ENCODE measurements at regions not wholly inside any gene's neighbourhood (a gene's known extent, or its start where the extent isn't known, plus 50 kb on each side); places are given as distances from the start of the nearest gene placed in this dataset.

DNA sequence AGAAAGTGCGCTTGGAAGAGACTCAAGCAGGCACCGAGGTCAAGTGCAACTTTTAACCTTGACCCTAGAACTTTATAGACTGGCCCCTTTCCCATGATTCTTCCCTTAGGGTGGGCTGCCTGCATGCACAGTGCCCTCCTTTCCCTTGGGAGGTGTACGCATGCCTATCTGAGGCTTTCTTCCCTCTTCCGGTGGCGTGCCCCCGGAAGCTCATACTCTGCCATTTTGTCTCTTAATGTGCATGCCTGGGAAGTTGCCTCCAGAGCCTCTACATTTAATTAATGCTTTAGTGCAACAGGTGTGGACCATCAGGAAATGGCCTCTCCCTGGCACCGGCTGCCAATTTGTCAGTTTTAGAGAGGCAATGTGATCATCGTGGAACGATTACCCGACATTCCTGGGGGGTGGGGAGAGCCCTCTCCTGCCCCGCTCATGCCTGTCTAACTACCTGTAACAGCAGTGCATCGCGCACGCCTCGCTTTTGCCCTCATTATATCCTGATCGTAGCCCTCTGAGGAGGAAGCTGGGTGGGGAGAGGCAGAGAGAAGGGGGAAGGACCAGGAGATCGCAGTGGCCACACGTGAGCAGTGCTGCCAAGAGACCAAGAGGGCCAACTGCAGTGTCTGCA lies 194.8 kb downstream of the TFCP2L1 start:
- H3K79me2 ChIP-seq (ENCODE audit: insufficient read depth, low read length) = no peaks in the 10 kb centered on the region
- 58% methylated on average over 18 of the region's 18 CpGs for WGBS (ENCODE audit: low lambda C conversion rate)
- H3K9ac ChIP-seq (ENCODE audit: insufficient read depth, low read depth, low read length) = no peak overlapping the region
- no TSS peak for BruUV-seq (replicated peaks)
- TF ChIP-seq ZNF878 (CRISPR knock-in tag; IDR thresholded peaks at IDR 0.05) (no peak), SRSF4 (IDR thresholded peaks at IDR 0.05; ENCODE audit: low read depth, low read length, poor library complexity, severe bottlenecking) (no peak), TFDP2 (CRISPR knock-in tag; IDR thresholded peaks at IDR 0.05) (no peak), POGZ (CRISPR knock-in tag; IDR thresholded peaks at IDR 0.05) (no peak)
- TF ChIP-seq, protein P1, sequence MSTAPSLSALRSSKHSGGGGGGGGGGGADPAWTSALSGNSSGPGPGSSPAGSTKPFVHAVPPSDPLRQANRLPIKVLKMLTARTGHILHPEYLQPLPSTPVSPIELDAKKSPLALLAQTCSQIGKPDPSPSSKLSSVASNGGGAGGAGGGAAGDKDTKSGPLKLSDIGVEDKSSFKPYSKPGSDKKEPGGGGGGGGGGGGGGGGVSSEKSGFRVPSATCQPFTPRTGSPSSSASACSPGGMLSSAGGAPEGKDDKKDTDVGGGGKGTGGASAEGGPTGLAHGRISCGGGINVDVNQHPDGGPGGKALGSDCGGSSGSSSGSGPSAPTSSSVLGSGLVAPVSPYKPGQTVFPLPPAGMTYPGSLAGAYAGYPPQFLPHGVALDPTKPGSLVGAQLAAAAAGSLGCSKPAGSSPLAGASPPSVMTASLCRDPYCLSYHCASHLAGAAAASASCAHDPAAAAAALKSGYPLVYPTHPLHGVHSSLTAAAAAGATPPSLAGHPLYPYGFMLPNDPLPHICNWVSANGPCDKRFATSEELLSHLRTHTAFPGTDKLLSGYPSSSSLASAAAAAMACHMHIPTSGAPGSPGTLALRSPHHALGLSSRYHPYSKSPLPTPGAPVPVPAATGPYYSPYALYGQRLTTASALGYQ (CRISPR knock-in tag; IDR thresholded peaks at IDR 0.05) = no peak
- no peaks in the 10 kb centered on the region; the same call in 1 of the 2 replicates for H3K9me3 ChIP-seq (ENCODE audit: low read length)
- CTCF ChIA-PET (ENCODE audit: low intra/inter-chr PET ratio, low total read pairs) = no interaction called here
- in situ Hi-C loops (cut with HindIII; ENCODE audit: extremely low pct_ligation_motif_present, low pct_unique_long_range_greater_than_20kb) (loop anchor here (10.0 kb wide), 2 partner anchors 235 to 265 kb away; no protein-coding TSS in a partner anchor), intact Hi-C loops (cut with micrococcal nuclease; ENCODE audit: unreplicated experiment) (no loop called here)
- FAIRE-seq = no peak
- H3K36me3 ChIP-seq (replicated peaks in 1 of 2; ENCODE audit: control insufficient read depth in 1 of 2, insufficient read depth in 2 of 2, low read length in 2 of 2) = no peaks in the 10 kb centered on the region
- no peaks in the 10 kb centered on the region for H3K4me1 ChIP-seq (ENCODE audit: insufficient read depth, low read length)
- H4K20me1 ChIP-seq (ENCODE audit: insufficient read depth, low read length) = no peaks in the 10 kb centered on the region
- H3K27me3 ChIP-seq (ENCODE audit: control insufficient read depth in 1 of 2, insufficient read depth in 2 of 2, low read length in 2 of 2) = peaks cover 7 to 47% of the 10 kb centered on the region in 2 experiments; a peak in 3 of 5 replicates
- POLR2A ChIA-PET = no interaction called here
- no peak overlapping the region for H2AFZ ChIP-seq (ENCODE audit: low read length)
- H3K4me2 ChIP-seq (ENCODE audit: low read depth, low read length) = no peak overlapping the region
- no peak overlapping the region for H3K4me3 ChIP-seq (replicated peaks in 1 of 3; ENCODE audit: insufficient read depth in 1 of 3, low read depth in 2 of 3, low read length in 3 of 3)
- H3K27ac ChIP-seq (ENCODE audit: extremely low read length, insufficient read depth, low read length) = no peak overlapping the region
- ATAC-seq = no peak
- DNase-seq (ENCODE audit: low spot score) = no peak

Measured in HepG2 (cell line).